ENCODE measurements at regions not wholly inside any gene's neighbourhood (a gene's known extent, or its start where the extent isn't known, plus 50 kb on each side); places are given as distances from the start of the nearest gene placed in this dataset.

- no peaks in the 10 kb centered on the region for H3K4me1 Mint-ChIP-seq
These were observed 51.7 kb downstream of the FAM50B start for GRCh38 chr6:3900744-3901336.

GRCh38 chr6:3902871-3903648 is 53.9 kb downstream of the FAM50B start:
- no peak overlapping the region for H3K27ac Mint-ChIP-seq (ENCODE audit: low read depth)
- H3K4me3 Mint-ChIP-seq = no peak overlapping the region
- H3K36me3 Mint-ChIP-seq (ENCODE audit: insufficient read depth) = no peaks in the 10 kb centered on the region
- H3K27me3 Mint-ChIP-seq = peaks cover 76% of the 10 kb centered on the region
- DNase-seq (ENCODE audit: low spot score in 2 of 2) = no peak
- no peaks in the 10 kb centered on the region for H3K4me1 Mint-ChIP-seq
- no peak for ATAC-seq (replicated peaks; ENCODE audit: extremely low read depth, poor library complexity, severe bottlenecking)
- no peaks in the 10 kb centered on the region for H3K9me3 Mint-ChIP-seq

More at GRCh38 chr6:3900744-3901336, 51.7 kb downstream of the FAM50B start:
- Mint-ChIP-seq H3K27ac (ENCODE audit: low read depth) (no peak overlapping the region), H3K4me3 (no peak overlapping the region), H3K36me3 (ENCODE audit: insufficient read depth) (no peaks in the 10 kb centered on the region), H3K27me3 (peaks cover 57% of the 10 kb centered on the region), H3K9me3 (no peaks in the 10 kb centered on the region)
- DNase-seq (ENCODE audit: low spot score in 2 of 2) (no peak), ATAC-seq (replicated peaks; ENCODE audit: extremely low read depth, poor library complexity, severe bottlenecking) (no peak)

GRCh38 chr6:3904518-3904917 is 55.3 kb downstream of the FAM50B start:
- ATAC-seq (replicated peaks; ENCODE audit: extremely low read depth, poor library complexity, severe bottlenecking) = no peak
- Mint-ChIP-seq H3K36me3 (ENCODE audit: insufficient read depth) (no peaks in the 10 kb centered on the region), H3K27ac (ENCODE audit: low read depth) (no peak overlapping the region), H3K9me3 (no peaks in the 10 kb centered on the region), H3K4me3 (no peak overlapping the region), H3K4me1 (no peaks in the 10 kb centered on the region), H3K27me3 (peaks cover 70% of the 10 kb centered on the region)
- no peak for DNase-seq (ENCODE audit: low spot score in 2 of 2)

GRCh38 chr6:3905945-3906845 is 57.0 kb downstream of the FAM50B start:
- ATAC-seq (replicated peaks; ENCODE audit: extremely low read depth, poor library complexity, severe bottlenecking) = no peak
- no peak for DNase-seq (ENCODE audit: low spot score in 2 of 2)
- Mint-ChIP-seq H3K36me3 (ENCODE audit: insufficient read depth) (no peaks in the 10 kb centered on the region), H3K4me3 (no peak overlapping the region), H3K9me3 (no peaks in the 10 kb centered on the region), H3K27me3 (peaks cover 76% of the 10 kb centered on the region), H3K27ac (ENCODE audit: low read depth) (no peak overlapping the region), H3K4me1 (no peaks in the 10 kb centered on the region)

- H3K36me3 Mint-ChIP-seq (ENCODE audit: insufficient read depth) = no peaks in the 10 kb centered on the region
- peaks cover 83% of the 10 kb centered on the region for H3K27me3 Mint-ChIP-seq
- H3K27ac Mint-ChIP-seq (ENCODE audit: low read depth) = no peak overlapping the region
- no peaks in the 10 kb centered on the region for H3K9me3 Mint-ChIP-seq
- H3K4me3 Mint-ChIP-seq = no peak overlapping the region
- ATAC-seq (replicated peaks; ENCODE audit: extremely low read depth, poor library complexity, severe bottlenecking) = no peak
- no peak for DNase-seq (ENCODE audit: low spot score in 2 of 2)
- no peaks in the 10 kb centered on the region for H3K4me1 Mint-ChIP-seq
These were observed 57.6 kb downstream of the FAM50B start for GRCh38 chr6:3906846-3907151.

GRCh38 chr6:3908223-3908622 is 59.0 kb downstream of the FAM50B start:
- Mint-ChIP-seq H3K27me3 (peaks cover 82% of the 10 kb centered on the region), H3K4me1 (no peaks in the 10 kb centered on the region)

GRCh38 chr6:3908961-3909360 is 59.8 kb downstream of the FAM50B start:
- H3K4me1 Mint-ChIP-seq = peaks cover 2% of the 10 kb centered on the region
- H3K4me3 Mint-ChIP-seq = no peak overlapping the region
- DNase-seq (ENCODE audit: low spot score in 2 of 2) (no peak), ATAC-seq (replicated peaks; ENCODE audit: extremely low read depth, poor library complexity, severe bottlenecking) (no peak)
- no peaks in the 10 kb centered on the region for H3K36me3 Mint-ChIP-seq (ENCODE audit: insufficient read depth)
- H3K9me3 Mint-ChIP-seq = no peaks in the 10 kb centered on the region
- no peak overlapping the region for H3K27ac Mint-ChIP-seq (ENCODE audit: low read depth)
- peaks cover 75% of the 10 kb centered on the region for H3K27me3 Mint-ChIP-seq

More at GRCh38 chr6:3908223-3908622, 59.0 kb downstream of the FAM50B start:
- no peak overlapping the region for H3K27ac Mint-ChIP-seq (ENCODE audit: low read depth)
- no peaks in the 10 kb centered on the region for H3K9me3 Mint-ChIP-seq
- H3K36me3 Mint-ChIP-seq (ENCODE audit: insufficient read depth) = no peaks in the 10 kb centered on the region
- H3K4me3 Mint-ChIP-seq = no peak overlapping the region
- ATAC-seq (replicated peaks; ENCODE audit: extremely low read depth, poor library complexity, severe bottlenecking) (no peak), DNase-seq (ENCODE audit: low spot score in 2 of 2) (no peak)

- DNase-seq (ENCODE audit: low spot score in 2 of 2) = no peak
- no peaks in the 10 kb centered on the region for H3K9me3 Mint-ChIP-seq
- H3K36me3 Mint-ChIP-seq (ENCODE audit: insufficient read depth) = peaks cover 2% of the 10 kb centered on the region
- H3K4me1 Mint-ChIP-seq = peaks cover 11% of the 10 kb centered on the region
- peaks cover 67% of the 10 kb centered on the region for H3K27me3 Mint-ChIP-seq
- H3K27ac Mint-ChIP-seq (ENCODE audit: low read depth) = no peak overlapping the region
- ATAC-seq (replicated peaks; ENCODE audit: extremely low read depth, poor library complexity, severe bottlenecking) = no peak
- no peak overlapping the region for H3K4me3 Mint-ChIP-seq
These were observed 61.0 kb downstream of the FAM50B start for GRCh38 chr6:3910106-3910663.

- no peak overlapping the region for H3K4me3 Mint-ChIP-seq
- H3K4me1 Mint-ChIP-seq = peaks cover 20% of the 10 kb centered on the region
- H3K36me3 Mint-ChIP-seq (ENCODE audit: insufficient read depth) = peaks cover 3% of the 10 kb centered on the region
- no peak overlapping the region for H3K27ac Mint-ChIP-seq (ENCODE audit: low read depth)
- H3K27me3 Mint-ChIP-seq = peaks cover 57% of the 10 kb centered on the region
- ATAC-seq (replicated peaks; ENCODE audit: extremely low read depth, poor library complexity, severe bottlenecking) (no peak), DNase-seq (ENCODE audit: low spot score in 2 of 2) (no peak)
- no peaks in the 10 kb centered on the region for H3K9me3 Mint-ChIP-seq
These were observed 62.0 kb downstream of the FAM50B start for GRCh38 chr6:3911130-3911529.

- peaks cover 51% of the 10 kb centered on the region for H3K27me3 Mint-ChIP-seq
- H3K27ac Mint-ChIP-seq (ENCODE audit: low read depth) = peak overlapping the region; percentile 21
- DNase-seq (ENCODE audit: low spot score in 2 of 2) (no peak), ATAC-seq (replicated peaks; ENCODE audit: extremely low read depth, poor library complexity, severe bottlenecking) (no peak)
- peaks cover 3% of the 10 kb centered on the region for H3K36me3 Mint-ChIP-seq (ENCODE audit: insufficient read depth)
- no peaks in the 10 kb centered on the region for H3K9me3 Mint-ChIP-seq
- H3K4me1 Mint-ChIP-seq = peaks cover 21% of the 10 kb centered on the region
- no peak overlapping the region for H3K4me3 Mint-ChIP-seq
These were observed 62.6 kb downstream of the FAM50B start for GRCh38 chr6:3911614-3912336.

GRCh38 chr6:3912361-3913076 is 63.3 kb downstream of the FAM50B start:
- ATAC-seq (replicated peaks; ENCODE audit: extremely low read depth, poor library complexity, severe bottlenecking) (no peak), DNase-seq (ENCODE audit: low spot score in 2 of 2) (no peak)
- Mint-ChIP-seq H3K9me3 (no peaks in the 10 kb centered on the region), H3K36me3 (ENCODE audit: insufficient read depth) (peaks cover 3% of the 10 kb centered on the region), H3K4me1 (peaks cover 21% of the 10 kb centered on the region), H3K4me3 (no peak overlapping the region), H3K27me3 (peaks cover 44% of the 10 kb centered on the region), H3K27ac (ENCODE audit: low read depth) (no peak overlapping the region)
